Calu3 (cell line): ENCODE measurements at regions not wholly inside any gene's neighbourhood (a gene's known extent, or its start where the extent isn't known, plus 50 kb on each side); places are given as distances from the start of the nearest gene placed in this dataset.
"Not testable (repeated sequence)": the region's sequence is repeated elsewhere in the genome, so short reads cannot be mapped to it uniquely, and the experiment has no call there.

Source experiments
- BruUV-seq: library from RNA; stranded (reverse); fragments of 400-500 nt; replicated peaks from 2 replicates; lab custom pipeline; 2021; lab: Mats Ljungman, UMichigan
- CTCF ChIA-PET: fragments of 300-600 bp; sonication (Branson Sonifier 250); formaldehyde crosslinking; loops from one replicate; lab custom pipeline; 2022; ENCODE audit warnings: antibody characterized with exemption; lab: Charles Lee
- DNase-seq: peaks from one replicate; pipeline ENCODE4 v3.0.0; 2022
- H3K27ac Mint-ChIP-seq: one replicate; pipeline ENCODE4 v1.8.0; 2022; ENCODE audit warnings: mixed read lengths; ENCODE audit not compliant: unreplicated experiment
- H3K27me3 Mint-ChIP-seq: one replicate; pipeline ENCODE4 v1.8.0; 2022; ENCODE audit warnings: mixed read lengths; ENCODE audit not compliant: unreplicated experiment
- H3K36me3 Mint-ChIP-seq: one replicate; pipeline ENCODE4 v1.8.0; 2022; ENCODE audit warnings: mild to moderate bottlenecking, moderate library complexity, mixed read lengths; ENCODE audit not compliant: insufficient read depth, unreplicated experiment
- H3K4me1 Mint-ChIP-seq: one replicate; pipeline ENCODE4 v1.8.0; 2022; ENCODE audit warnings: mild to moderate bottlenecking, low read depth, mixed read lengths; ENCODE audit not compliant: unreplicated experiment
- H3K4me3 Mint-ChIP-seq: one replicate; pipeline ENCODE4 v1.8.0; 2022; ENCODE audit warnings: mild to moderate bottlenecking, low read depth, moderate library complexity, mixed read lengths; ENCODE audit not compliant: unreplicated experiment
- H3K9me3 Mint-ChIP-seq: one replicate; pipeline ENCODE4 v1.8.0; 2022; ENCODE audit warnings: low read depth, mixed read lengths; ENCODE audit not compliant: unreplicated experiment
- CTCF ChIP-seq: fragments of 200-600 bp; IDR thresholded peaks from one replicate; pipeline ENCODE4 v1.8.0; 2022; ENCODE audit warnings: antibody characterized with exemption; ENCODE audit not compliant: unreplicated experiment
- intact Hi-C: fragments of 100-400 bp; cut with micrococcal nuclease; formaldehyde crosslinking; loops from one replicate; pipeline ENCODE4 v1.10.0; 2022; ENCODE audit not compliant: unreplicated experiment

- no TSS peak for BruUV-seq
- H3K27me3 Mint-ChIP-seq, result no peaks in the 10 kb centered on the region
- no peaks in the 10 kb centered on the region for H3K9me3 Mint-ChIP-seq
- intact Hi-C loops, result loop anchor here (5.0 kb wide), 1 partner anchor 334 kb away; no protein-coding TSS in a partner anchor
- CTCF ChIA-PET, result interaction anchor here (1.3 kb wide), 1 partner anchor 10 kb away, joined by 8 read pairs; no protein-coding TSS in a partner anchor
- H3K4me1 Mint-ChIP-seq, result peaks cover 93% of the 10 kb centered on the region
- DNase-seq, result no peak
- no peak for TF ChIP-seq CTCF
- no peak overlapping the region for H3K27ac Mint-ChIP-seq
- peak overlapping the region; percentile 20 for H3K4me3 Mint-ChIP-seq
- peaks cover 89% of the 10 kb centered on the region for H3K36me3 Mint-ChIP-seq
Measured at GRCh38 chr17:72461757-72462156, 340.9 kb downstream of the SOX9 start.

GRCh38 chr17:72462407-72462806 is 341.6 kb downstream of the SOX9 start:
- no peak for DNase-seq
- no peaks in the 10 kb centered on the region for H3K9me3 Mint-ChIP-seq
- H3K4me1 Mint-ChIP-seq, result peaks cover 89% of the 10 kb centered on the region
- no peak for TF ChIP-seq CTCF
- intact Hi-C loops, result loop anchor here (5.0 kb wide), 1 partner anchor 335 kb away; no protein-coding TSS in a partner anchor
- BruUV-seq, result TSS peak; percentile 41
- no peak overlapping the region for H3K27ac Mint-ChIP-seq
- H3K27me3 Mint-ChIP-seq, result no peaks in the 10 kb centered on the region
- CTCF ChIA-PET, result interaction anchor here (0.8 to 2.0 kb wide), 3 partner anchors 51 to 156 kb away, joined by 3 to 11 read pairs (median 6); no protein-coding TSS in a partner anchor
- peak overlapping the region; percentile 20 for H3K4me3 Mint-ChIP-seq
- H3K36me3 Mint-ChIP-seq, result peaks cover 85% of the 10 kb centered on the region

GRCh38 chr17:72462814-72463213 is 342.0 kb downstream of the SOX9 start:
- no peak overlapping the region for H3K27ac Mint-ChIP-seq
- H3K9me3 Mint-ChIP-seq, result no peaks in the 10 kb centered on the region
- no peak for TF ChIP-seq CTCF
- peak overlapping the region; percentile 20 for H3K4me3 Mint-ChIP-seq
- H3K27me3 Mint-ChIP-seq, result no peaks in the 10 kb centered on the region
- H3K4me1 Mint-ChIP-seq, result peaks cover 85% of the 10 kb centered on the region
- CTCF ChIA-PET, result interaction anchor here (0.8 to 2.0 kb wide), 4 partner anchors 51 to 172 kb away, joined by 3 to 11 read pairs (median 4); no protein-coding TSS in a partner anchor
- peaks cover 81% of the 10 kb centered on the region for H3K36me3 Mint-ChIP-seq
- intact Hi-C loops, result loop anchor here (5.0 kb wide), 1 partner anchor 336 kb away; no protein-coding TSS in a partner anchor
- no TSS peak for BruUV-seq
- DNase-seq, result peak; percentile 55

GRCh38 chr17:72463287-72464102 is 342.7 kb downstream of the SOX9 start:
- no peak for TF ChIP-seq CTCF
- Mint-ChIP-seq H3K27ac (no peak overlapping the region), H3K9me3 (no peaks in the 10 kb centered on the region), H3K4me1 (peaks cover 80% of the 10 kb centered on the region), H3K27me3 (no peaks in the 10 kb centered on the region), H3K4me3 (peak overlapping the region; percentile 43), H3K36me3 (peaks cover 74% of the 10 kb centered on the region)
- intact Hi-C loops, result loop anchor here (2.0 to 5.0 kb wide), 4 partner anchors 43 to 336 kb away; no protein-coding TSS in a partner anchor
- TSS peak; percentile 19 for BruUV-seq
- CTCF ChIA-PET, result interaction anchor here (0.6 to 2.0 kb wide), 4 partner anchors 151 to 225 kb away, joined by 3 to 11 read pairs (median 5); no protein-coding TSS in a partner anchor
- peak; percentile 67 for DNase-seq

- BruUV-seq, result TSS peak; percentile 64
- not testable (repeated sequence) for DNase-seq, H3K9me3 Mint-ChIP-seq, H3K27ac Mint-ChIP-seq, H3K27me3 Mint-ChIP-seq, H3K4me3 Mint-ChIP-seq
- Mint-ChIP-seq H3K36me3 (peaks cover 67% of the 10 kb centered on the region), H3K4me1 (peaks cover 72% of the 10 kb centered on the region)
- intact Hi-C loops, result loop anchor here (2.0 to 5.0 kb wide), 4 partner anchors 43 to 337 kb away; no protein-coding TSS in a partner anchor
- CTCF ChIA-PET, result interaction anchor here (0.6 kb wide), 1 partner anchor 225 kb away, joined by 4 read pairs; no protein-coding TSS in a partner anchor
Measured at GRCh38 chr17:72464221-72464620, 343.4 kb downstream of the SOX9 start.
